ENCODE measurements at regions not wholly inside any gene's neighbourhood (a gene's known extent, or its start where the extent isn't known, plus 50 kb on each side); places are given as distances from the start of the nearest gene placed in this dataset.

DNA sequence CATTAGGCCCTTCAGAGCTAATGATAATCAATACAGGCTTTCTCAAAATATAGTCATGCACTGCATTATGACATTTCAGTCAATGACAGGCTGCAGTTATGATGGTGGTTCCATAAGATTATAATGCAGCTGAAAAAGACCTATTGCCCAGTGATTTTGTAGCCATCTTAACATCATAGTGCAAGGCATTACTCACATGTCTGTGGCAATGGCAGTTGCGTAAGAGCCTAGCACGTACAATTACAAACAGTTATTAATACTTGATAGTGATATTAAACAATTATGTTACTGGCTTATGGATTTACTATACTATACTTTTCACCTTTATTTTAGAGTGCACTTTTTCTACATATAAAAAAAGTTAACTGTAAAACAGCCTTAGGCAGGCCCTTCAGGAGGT is 214.8 kb downstream of the ISL1 start:
- intact Hi-C loops (cut with DNase I; ENCODE audit: low total_unique reads): no loop called here
- TF ChIP-seq POLR2A (IDR thresholded peaks at IDR 0.05): no peak
- TF ChIP-seq, protein P1, sequence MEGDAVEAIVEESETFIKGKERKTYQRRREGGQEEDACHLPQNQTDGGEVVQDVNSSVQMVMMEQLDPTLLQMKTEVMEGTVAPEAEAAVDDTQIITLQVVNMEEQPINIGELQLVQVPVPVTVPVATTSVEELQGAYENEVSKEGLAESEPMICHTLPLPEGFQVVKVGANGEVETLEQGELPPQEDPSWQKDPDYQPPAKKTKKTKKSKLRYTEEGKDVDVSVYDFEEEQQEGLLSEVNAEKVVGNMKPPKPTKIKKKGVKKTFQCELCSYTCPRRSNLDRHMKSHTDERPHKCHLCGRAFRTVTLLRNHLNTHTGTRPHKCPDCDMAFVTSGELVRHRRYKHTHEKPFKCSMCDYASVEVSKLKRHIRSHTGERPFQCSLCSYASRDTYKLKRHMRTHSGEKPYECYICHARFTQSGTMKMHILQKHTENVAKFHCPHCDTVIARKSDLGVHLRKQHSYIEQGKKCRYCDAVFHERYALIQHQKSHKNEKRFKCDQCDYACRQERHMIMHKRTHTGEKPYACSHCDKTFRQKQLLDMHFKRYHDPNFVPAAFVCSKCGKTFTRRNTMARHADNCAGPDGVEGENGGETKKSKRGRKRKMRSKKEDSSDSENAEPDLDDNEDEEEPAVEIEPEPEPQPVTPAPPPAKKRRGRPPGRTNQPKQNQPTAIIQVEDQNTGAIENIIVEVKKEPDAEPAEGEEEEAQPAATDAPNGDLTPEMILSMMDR (IDR thresholded peaks at IDR 0.05): no peak
- H3K4me3 ChIP-seq (ENCODE audit: low read depth, poor library complexity, severe bottlenecking): no peak overlapping the region
- WGBS, 2 donors: 41 to 63% methylated on average over 2 of the region's 2 CpGs
- no peak for DNase-seq (ENCODE audit: low spot score in 2 of 2)

DNA sequence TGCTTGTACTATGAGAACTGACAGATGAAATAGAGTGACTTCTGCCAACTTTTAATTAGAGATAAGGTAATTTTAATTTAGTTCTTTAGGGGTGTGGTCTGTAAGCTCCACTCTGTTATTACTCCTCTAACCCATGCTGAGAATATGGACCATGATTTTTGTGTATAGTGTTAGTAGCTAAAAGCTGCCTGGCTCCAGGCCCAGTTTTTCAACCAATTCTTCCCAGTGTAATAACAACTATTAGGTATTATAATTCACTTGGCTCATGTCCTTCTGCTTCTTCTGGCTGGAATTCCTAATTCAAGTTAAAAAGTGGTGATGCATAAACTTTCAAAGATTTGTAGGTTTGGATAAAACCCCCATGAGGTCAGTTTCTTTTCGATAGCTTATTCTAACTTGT is 216.3 kb downstream of the ISL1 start:
- no peak overlapping the region for H3K4me3 ChIP-seq (ENCODE audit: low read depth, poor library complexity, severe bottlenecking)
- DNase-seq (ENCODE audit: low spot score in 2 of 2): no peak
- WGBS, 2 donors: 76 to 88% methylated on average over 1 of the region's 1 CpG
- intact Hi-C loops (cut with DNase I; ENCODE audit: low total_unique reads): no loop called here
- TF ChIP-seq POLR2A (IDR thresholded peaks at IDR 0.05): no peak
- TF ChIP-seq, protein P1 (IDR thresholded peaks at IDR 0.05): no peak

DNA sequence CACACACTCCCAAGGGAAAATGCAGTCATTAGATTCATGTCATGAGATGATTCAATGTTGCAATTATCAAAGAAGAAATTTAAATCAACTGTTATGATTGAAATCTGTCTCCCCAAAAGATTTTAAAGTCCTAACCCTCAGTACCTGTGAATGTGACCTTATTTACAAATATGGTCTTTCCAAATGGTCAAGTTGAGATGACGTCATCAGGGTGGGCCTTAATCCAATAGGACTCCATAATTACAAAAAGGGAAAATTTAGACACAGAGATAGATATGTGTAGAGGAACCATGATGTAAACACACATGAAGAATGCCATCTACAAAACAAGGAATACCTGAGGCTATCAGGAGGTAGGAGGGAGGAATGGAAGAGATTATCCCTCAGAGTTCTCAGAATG is 221.1 kb downstream of the ISL1 start:
- intact Hi-C loops (cut with DNase I; ENCODE audit: low total_unique reads): no loop called here
- H3K4me3 ChIP-seq (ENCODE audit: low read depth, poor library complexity, severe bottlenecking): no peak overlapping the region
- WGBS, 2 donors: 39 to 69% methylated on average over 1 of the region's 1 CpG

DNA sequence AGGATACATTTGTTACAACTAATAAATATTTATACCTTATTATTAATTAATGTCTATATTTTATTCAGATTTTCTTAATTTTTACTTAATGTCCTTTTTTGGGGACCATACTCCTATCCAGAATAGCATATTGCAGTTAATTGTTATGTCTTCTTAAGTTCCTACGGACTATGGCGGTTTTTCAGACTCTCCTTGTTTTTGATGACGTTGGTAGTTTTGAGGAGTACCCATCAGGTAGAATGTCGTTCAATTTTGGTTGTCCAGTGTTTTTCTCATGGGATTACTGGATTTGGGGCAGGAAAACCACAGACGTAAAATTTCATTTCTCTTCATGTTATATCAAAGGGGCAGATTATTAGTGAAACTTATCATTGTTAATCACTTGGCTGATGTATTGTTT is 223.7 kb downstream of the ISL1 start:
- TF ChIP-seq, protein P1 (IDR thresholded peaks at IDR 0.05): no peak
- no peak for TF ChIP-seq POLR2A (IDR thresholded peaks at IDR 0.05)
- intact Hi-C loops (cut with DNase I; ENCODE audit: low total_unique reads): no loop called here
- no peak overlapping the region for H3K4me3 ChIP-seq (ENCODE audit: low read depth, poor library complexity, severe bottlenecking)
- DNase-seq (ENCODE audit: low spot score in 2 of 2): no peak
- 85 to 90% methylated on average over 5 of the region's 5 CpGs for WGBS, 2 donors

More for the DNA sequence above, 221.1 kb downstream of the ISL1 start:
- no peak for DNase-seq (ENCODE audit: low spot score in 2 of 2)
- no peak for TF ChIP-seq POLR2A (IDR thresholded peaks at IDR 0.05)
- TF ChIP-seq, protein P1 (IDR thresholded peaks at IDR 0.05): no peak

DNA sequence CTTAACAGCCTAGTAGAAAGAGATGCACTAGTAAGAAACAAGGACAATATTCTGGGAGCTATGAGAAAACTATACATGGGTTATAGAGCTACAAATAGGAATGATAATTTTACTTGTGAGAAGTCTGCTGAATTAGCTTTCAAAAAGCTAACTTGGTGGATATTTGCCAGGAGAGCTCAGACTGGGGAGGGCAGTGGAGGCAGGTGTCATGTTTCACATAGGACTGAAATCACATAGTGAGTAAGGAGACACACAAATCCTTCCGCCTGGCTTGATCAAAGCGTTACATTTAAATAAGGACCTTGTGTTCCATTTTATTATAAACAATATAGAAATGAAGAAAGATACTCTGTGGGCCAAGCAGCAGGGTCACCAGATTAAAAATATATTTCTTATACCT is 235.0 kb downstream of the ISL1 start:
- intact Hi-C loops (cut with DNase I; ENCODE audit: low total_unique reads): no loop called here
- no peak for TF ChIP-seq POLR2A (IDR thresholded peaks at IDR 0.05)
- TF ChIP-seq, protein P1 (IDR thresholded peaks at IDR 0.05): no peak
- H3K4me3 ChIP-seq (ENCODE audit: low read depth, poor library complexity, severe bottlenecking): no peak overlapping the region
- 64 to 74% methylated on average over 2 of the region's 2 CpGs for WGBS, 2 donors
- no peak for DNase-seq (ENCODE audit: low spot score in 2 of 2)

DNA sequence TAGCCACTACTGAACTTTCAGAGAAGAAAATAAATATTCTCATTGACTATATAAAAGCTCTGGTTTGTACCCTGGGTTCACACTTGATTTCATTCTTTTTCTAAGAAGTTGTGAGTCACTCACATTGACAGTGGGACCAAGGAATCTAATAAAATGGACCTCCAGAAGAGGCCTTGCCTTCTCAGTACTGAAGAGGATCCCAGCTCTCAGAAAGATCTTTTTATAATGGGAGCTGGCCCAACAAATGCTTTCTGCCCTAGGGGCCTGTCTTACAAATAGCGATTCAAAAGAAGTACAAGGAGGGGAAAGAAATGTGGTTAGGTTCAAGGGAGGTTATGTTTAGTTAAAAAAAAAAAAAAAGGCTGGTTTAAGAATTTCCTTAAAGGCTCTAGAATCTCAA is 237.9 kb downstream of the ISL1 start:
- intact Hi-C loops (cut with DNase I; ENCODE audit: low total_unique reads): no loop called here
- H3K4me3 ChIP-seq (ENCODE audit: low read depth, poor library complexity, severe bottlenecking): no peak overlapping the region
- WGBS, 2 donors: 32 to 48% methylated on average over 1 of the region's 1 CpG
- TF ChIP-seq, protein P1 (IDR thresholded peaks at IDR 0.05): no peak
- no peak for TF ChIP-seq POLR2A (IDR thresholded peaks at IDR 0.05)
- no peak for DNase-seq (ENCODE audit: low spot score in 2 of 2)

All from lower leg skin (tissue), 4 donors.